GM12873 (cell line): ENCODE measurements at regions not wholly inside any gene's neighbourhood (a gene's known extent, or its start where the extent isn't known, plus 50 kb on each side); places are given as distances from the start of the nearest gene placed in this dataset.

ENCODE experiments used
- CTCF ChIP-seq: IDR thresholded peaks from 2 replicates; pipeline ENCODE4 v1.5.1; 2012; ENCODE audit warnings: low read depth, mild to moderate bottlenecking, moderate library complexity, low read length, control low read depth; ENCODE audit not compliant: insufficient read depth; ENCODE audit errors: missing control alignments

- no peak for TF ChIP-seq CTCF
Measured at GRCh38 chrX:10747975-10748374, 127.6 kb upstream of the MID1 start.

GRCh38 chrX:10749113-10749512 is 128.7 kb upstream of the MID1 start:
- TF ChIP-seq CTCF = no peak

GRCh38 chrX:10750581-10750980 is 130.2 kb upstream of the MID1 start:
- no peak for TF ChIP-seq CTCF

- no peak for TF ChIP-seq CTCF
Measured at GRCh38 chrX:10753116-10753515, 132.7 kb upstream of the MID1 start.

- no peak for TF ChIP-seq CTCF
Measured at GRCh38 chrX:10754445-10754844, 134.1 kb upstream of the MID1 start.

GRCh38 chrX:10755439-10756334 is 135.3 kb upstream of the MID1 start:
- TF ChIP-seq CTCF = no peak

- TF ChIP-seq CTCF = no peak
Measured at GRCh38 chrX:10756441-10756840, 136.1 kb upstream of the MID1 start.
